ENCODE measurements at regions not wholly inside any gene's neighbourhood (a gene's known extent, or its start where the extent isn't known, plus 50 kb on each side); places are given as distances from the start of the nearest gene placed in this dataset.

DNA sequence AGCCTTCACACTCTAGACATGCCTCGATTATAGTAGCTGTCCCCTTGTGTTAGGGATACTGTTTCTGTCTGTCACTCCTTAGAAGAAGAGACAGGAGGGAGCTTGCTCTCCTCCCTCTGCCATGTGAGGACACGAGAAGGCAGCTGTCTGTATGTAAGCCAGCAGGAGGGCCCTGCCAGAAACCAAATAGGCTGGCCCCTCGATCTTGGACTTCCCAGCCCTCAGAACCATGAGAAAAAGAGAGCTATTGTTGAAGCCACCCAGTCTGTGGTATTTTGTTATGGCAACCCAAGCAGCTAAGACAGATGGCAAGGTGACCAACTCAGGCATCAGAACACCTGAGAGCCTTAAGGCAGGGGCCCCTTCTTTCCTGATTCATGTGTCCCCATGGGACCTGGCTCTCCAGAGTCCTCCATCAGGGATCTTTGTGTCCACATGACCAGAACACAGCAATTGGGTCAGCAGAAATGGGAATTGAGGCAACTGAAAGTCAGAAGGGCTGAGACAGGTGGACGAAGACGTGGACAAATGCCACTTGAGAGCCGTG is 65.6 kb upstream of the NPAS1 start:
- Mint-ChIP-seq H3K9me3 (no peaks in the 10 kb centered on the region), H3K4me3 (peak overlapping the region; percentile 84), H3K36me3 (ENCODE audit: insufficient read depth) (no peaks in the 10 kb centered on the region), H3K27me3 (ENCODE audit: low read depth) (no peaks in the 10 kb centered on the region), H3K4me1 (ENCODE audit: low read depth) (peaks cover 80% of the 10 kb centered on the region)
- ATAC-seq (no peak), DNase-seq (no peak)

GRCh38 chr19:46954502-46954992 is 65.1 kb upstream of the NPAS1 start:
- H3K9me3 Mint-ChIP-seq = no peaks in the 10 kb centered on the region
- ATAC-seq (peak; percentile 7 to 19), DNase-seq (no peak)
- H3K4me3 Mint-ChIP-seq = peak overlapping the region; percentile 84
- no peaks in the 10 kb centered on the region for H3K27me3 Mint-ChIP-seq (ENCODE audit: low read depth)
- no peaks in the 10 kb centered on the region for H3K36me3 Mint-ChIP-seq (ENCODE audit: insufficient read depth)
- H3K4me1 Mint-ChIP-seq (ENCODE audit: low read depth) = peaks cover 76% of the 10 kb centered on the region

DNA sequence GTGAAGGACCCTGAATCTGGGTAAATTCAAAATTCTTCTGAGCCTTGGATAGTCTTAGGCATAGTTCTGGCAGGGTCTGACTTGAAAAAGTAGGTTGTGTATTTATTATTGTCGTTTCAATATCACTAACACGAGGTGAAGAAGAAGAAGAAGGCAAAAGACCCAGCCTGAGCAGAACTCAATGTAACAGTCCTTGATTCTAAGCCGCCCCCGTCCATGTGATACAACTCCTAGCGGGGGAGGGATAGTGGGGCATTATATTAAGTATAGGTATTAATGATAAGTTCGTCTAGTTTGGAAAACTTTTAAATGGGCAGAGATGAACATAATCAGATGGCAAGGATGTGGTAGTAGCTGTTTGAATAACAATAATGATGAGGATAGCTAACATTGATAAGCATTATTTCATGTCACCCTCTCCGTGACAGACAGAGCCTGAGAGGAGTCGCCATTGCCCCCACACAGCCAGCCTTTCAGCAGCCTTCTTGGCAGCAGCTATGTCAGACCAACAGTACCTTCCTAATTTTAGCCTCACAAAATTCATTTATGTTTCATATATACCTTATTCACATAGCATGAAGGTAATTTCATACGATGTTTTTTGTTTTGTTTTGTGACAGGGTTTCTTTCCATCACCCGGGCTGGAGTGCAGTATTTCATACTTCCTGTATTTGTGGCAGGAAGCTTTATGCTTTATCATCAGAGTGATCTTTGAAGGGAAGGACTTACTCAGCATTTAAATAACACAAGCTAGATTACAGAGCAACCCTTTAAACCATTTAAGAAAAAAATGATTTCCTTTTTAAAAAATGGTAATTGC is 64.4 kb upstream of the NPAS1 start:
- Mint-ChIP-seq H3K9me3 (no peaks in the 10 kb centered on the region), H3K4me1 (ENCODE audit: low read depth) (peaks cover 74% of the 10 kb centered on the region), H3K36me3 (ENCODE audit: insufficient read depth) (no peaks in the 10 kb centered on the region), H3K27me3 (ENCODE audit: low read depth) (no peaks in the 10 kb centered on the region), H3K4me3 (peak overlapping the region; percentile 84)
- DNase-seq = peak; percentile 20
- ATAC-seq = peak; percentile 66 to 76

DNA sequence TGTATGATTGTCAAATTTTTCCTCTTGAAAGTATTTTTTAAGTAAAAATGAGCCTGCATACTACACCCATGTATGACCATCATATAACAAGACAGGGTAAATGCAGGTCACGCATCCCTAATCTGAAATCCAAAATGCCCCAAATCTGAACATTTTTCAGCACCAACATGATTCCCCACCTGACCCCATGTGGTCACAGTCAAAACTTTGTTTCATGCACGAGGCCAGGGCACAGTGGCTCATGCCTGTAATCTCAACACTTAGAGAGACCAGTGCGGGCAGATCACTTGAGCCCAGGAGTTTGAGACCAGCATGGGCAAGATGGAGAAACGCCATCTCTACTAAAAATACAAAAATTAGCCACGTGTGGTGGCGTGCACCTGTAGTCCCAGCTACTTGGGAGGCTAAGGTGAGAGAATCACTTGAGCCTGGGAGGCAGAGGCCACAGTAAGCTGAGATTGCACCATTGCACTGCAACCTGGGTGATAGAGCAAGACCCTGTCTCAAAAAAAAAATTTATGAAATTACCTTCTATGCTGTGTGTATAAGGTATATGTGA is 63.7 kb upstream of the NPAS1 start:
- peak in 1 of 2 donors; percentile 2 for ATAC-seq
- no peak for DNase-seq

DNA sequence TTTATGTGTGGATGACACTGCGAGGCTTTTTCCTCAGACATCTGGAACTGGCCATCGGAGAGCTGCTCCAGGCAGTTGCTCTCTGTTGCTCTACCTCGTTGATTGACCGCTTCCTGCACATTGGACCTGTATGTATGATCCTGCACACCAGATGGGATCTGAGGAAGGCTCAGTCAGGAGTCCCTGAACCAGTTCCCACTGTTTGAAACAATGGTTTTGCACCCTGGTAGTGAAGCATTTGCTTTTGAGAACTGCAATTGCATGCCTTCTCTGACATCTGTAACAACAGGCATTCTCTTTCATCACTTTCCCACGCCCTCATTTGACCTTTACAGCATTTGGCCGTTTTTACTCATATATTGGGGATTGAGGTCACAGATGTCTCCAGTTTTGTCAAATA is 61.1 kb upstream of the NPAS1 start:
- Mint-ChIP-seq H3K4me3 (no peak overlapping the region), H3K36me3 (ENCODE audit: insufficient read depth) (peaks cover 3% of the 10 kb centered on the region), H3K9me3 (no peaks in the 10 kb centered on the region), H3K4me1 (ENCODE audit: low read depth) (peaks cover 56% of the 10 kb centered on the region), H3K27me3 (ENCODE audit: low read depth) (no peaks in the 10 kb centered on the region)
- DNase-seq (no peak), ATAC-seq (no peak)

More for the DNA sequence above, 63.7 kb upstream of the NPAS1 start:
- Mint-ChIP-seq H3K36me3 (ENCODE audit: insufficient read depth) (no peaks in the 10 kb centered on the region), H3K27me3 (ENCODE audit: low read depth) (no peaks in the 10 kb centered on the region), H3K4me1 (ENCODE audit: low read depth) (peaks cover 68% of the 10 kb centered on the region), H3K4me3 (peak overlapping the region; percentile 84), H3K9me3 (no peaks in the 10 kb centered on the region)

- ATAC-seq (no peak), DNase-seq (no peak)
- Mint-ChIP-seq H3K4me1 (ENCODE audit: low read depth) (peaks cover 42% of the 10 kb centered on the region), H3K4me3 (no peak overlapping the region), H3K36me3 (ENCODE audit: insufficient read depth) (peaks cover 4% of the 10 kb centered on the region), H3K27me3 (ENCODE audit: low read depth) (no peaks in the 10 kb centered on the region), H3K9me3 (no peaks in the 10 kb centered on the region)
Observed at GRCh38 chr19:46959894-46960556, 59.6 kb upstream of the NPAS1 start.

DNA sequence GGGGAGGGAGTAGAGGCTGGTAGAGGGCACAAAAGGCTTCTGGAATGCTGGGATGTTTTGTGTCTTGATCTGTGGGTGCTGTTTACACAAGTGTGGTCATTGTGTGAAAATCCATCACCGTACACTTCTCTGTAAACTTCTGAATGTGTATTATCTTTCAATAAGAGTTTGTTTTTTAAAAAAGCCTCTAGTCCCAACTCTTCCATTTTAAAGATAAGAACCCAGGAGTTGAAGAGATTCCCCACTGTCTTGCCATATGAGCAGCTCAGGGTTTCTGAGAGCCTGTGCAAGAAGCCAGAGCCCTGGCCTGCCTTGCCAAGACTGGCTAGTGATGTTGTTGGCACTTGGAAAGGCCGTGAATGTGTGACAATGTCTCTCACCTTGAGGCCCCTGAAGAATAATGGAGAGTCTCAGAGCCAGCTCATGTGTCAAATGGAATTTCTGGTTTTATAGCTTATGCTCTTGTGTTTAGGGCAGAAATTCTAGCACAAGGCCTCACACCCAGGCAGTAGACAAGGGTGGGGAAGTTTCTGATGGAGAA is 57.5 kb upstream of the NPAS1 start:
- peaks cover 10% of the 10 kb centered on the region for H3K36me3 Mint-ChIP-seq (ENCODE audit: insufficient read depth)
- peaks cover 34% of the 10 kb centered on the region for H3K4me1 Mint-ChIP-seq (ENCODE audit: low read depth)
- DNase-seq (no peak), ATAC-seq (no peak)
- H3K4me3 Mint-ChIP-seq = no peak overlapping the region
- H3K27me3 Mint-ChIP-seq (ENCODE audit: low read depth) = no peaks in the 10 kb centered on the region
- no peaks in the 10 kb centered on the region for H3K9me3 Mint-ChIP-seq

DNA sequence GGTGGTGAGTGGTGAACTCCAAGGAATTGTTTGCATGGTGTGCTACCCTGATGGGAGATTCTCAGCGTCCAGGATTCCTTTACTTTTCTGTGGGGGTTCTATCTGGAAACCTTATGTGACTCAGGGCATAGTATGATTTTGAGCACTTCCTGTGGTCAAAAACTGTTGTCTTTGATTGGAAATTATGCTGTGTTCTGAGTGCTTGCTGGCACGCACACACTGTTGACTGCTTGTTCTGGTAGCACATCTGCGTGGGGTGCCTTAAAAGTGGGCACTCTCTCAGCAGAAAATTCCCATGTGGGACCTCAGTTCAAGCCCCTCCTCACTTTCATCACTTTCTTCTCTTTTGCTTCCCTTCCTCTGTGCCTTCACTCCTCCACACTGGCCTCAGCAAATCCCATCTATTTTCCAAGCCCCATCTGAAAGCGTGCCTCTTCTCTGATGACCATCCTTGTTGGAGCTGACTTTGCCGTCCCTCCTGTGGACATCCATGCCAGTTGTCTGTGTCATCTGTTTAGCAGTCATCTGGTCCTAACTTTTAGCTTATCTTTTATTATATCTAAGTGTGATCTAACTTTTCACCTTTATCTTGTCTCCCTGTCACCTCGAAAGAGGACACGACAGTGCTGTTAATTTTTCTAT is 56.4 kb upstream of the NPAS1 start:
- no peaks in the 10 kb centered on the region for H3K9me3 Mint-ChIP-seq
- H3K27me3 Mint-ChIP-seq (ENCODE audit: low read depth) = no peaks in the 10 kb centered on the region
- peaks cover 43% of the 10 kb centered on the region for H3K4me1 Mint-ChIP-seq (ENCODE audit: low read depth)
- DNase-seq = no peak
- H3K4me3 Mint-ChIP-seq = no peak overlapping the region
- H3K36me3 Mint-ChIP-seq (ENCODE audit: insufficient read depth) = peaks cover 13% of the 10 kb centered on the region
- peak in 1 of 2 donors; percentile 41 for ATAC-seq

DNA sequence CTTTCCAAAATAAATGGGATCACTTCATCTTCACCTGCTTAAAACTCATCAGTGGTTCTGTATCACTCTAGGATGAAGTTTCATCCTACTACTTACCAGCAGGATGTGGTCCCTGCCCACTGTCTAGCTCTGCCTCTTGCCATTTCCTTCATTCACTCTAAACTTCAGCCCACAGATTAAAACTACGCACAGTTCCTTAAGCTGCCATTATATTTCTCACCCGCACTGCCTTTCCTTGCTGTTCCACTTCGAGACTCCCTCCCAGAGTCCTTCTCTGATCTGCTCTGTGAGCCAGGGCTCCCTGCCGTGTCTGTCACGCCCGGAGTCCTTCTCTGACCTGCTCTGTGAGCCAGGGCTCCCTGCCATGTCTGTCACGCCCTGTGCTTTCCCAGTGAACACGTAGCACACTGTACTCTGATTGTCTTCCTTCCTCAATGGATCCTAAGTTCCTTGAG is 52.0 kb upstream of the NPAS1 start:
- no peaks in the 10 kb centered on the region for H3K9me3 Mint-ChIP-seq
- no peaks in the 10 kb centered on the region for H3K27me3 Mint-ChIP-seq (ENCODE audit: low read depth)
- peak overlapping the region; percentile 63 for H3K4me3 Mint-ChIP-seq
- ATAC-seq (peak; percentile 80 to 83), DNase-seq (no peak)
- peaks cover 19% of the 10 kb centered on the region for H3K36me3 Mint-ChIP-seq (ENCODE audit: insufficient read depth)
- peaks cover 29% of the 10 kb centered on the region for H3K4me1 Mint-ChIP-seq (ENCODE audit: low read depth)
